Parathyroid adenoma (tissue), 2 donors: ENCODE measurements at regions not wholly inside any gene's neighbourhood (a gene's known extent, or its start where the extent isn't known, plus 50 kb on each side); places are given as distances from the start of the nearest gene placed in this dataset.
"Not testable (repeated sequence)": the region's sequence is repeated elsewhere in the genome, so short reads cannot be mapped to it uniquely, and the experiment has no call there.

Source experiments
- H2AFZ ChIP-seq: fragments of 300-600 bp; sonication (generic); one replicate; pipeline ENCODE4 v1.7.0; 2017; ENCODE audit warnings: antibody characterized with exemption, mild to moderate bottlenecking
- H3K27ac ChIP-seq: fragments of 300-600 bp; sonication (generic); one replicate; pipeline ENCODE4 v1.7.0; 2017
- H3K27me3 ChIP-seq: fragments of 300-600 bp; sonication (generic); one replicate; pipeline ENCODE4 v1.7.0; 2017; ENCODE audit warnings: low read length; ENCODE audit not compliant: control insufficient read depth, insufficient read depth
- H3K36me3 ChIP-seq: fragments of 300-600 bp; sonication (generic); one replicate; pipeline ENCODE4 v1.7.0; 2017; ENCODE audit warnings: low read length; ENCODE audit not compliant: control insufficient read depth, insufficient read depth
- H3K4me1 ChIP-seq: fragments of 300-600 bp; sonication (generic); one replicate; pipeline ENCODE4 v1.7.0; 2017; ENCODE audit warnings: control low read depth
- H3K4me2 ChIP-seq: fragments of 300-600 bp; sonication (generic); one replicate; pipeline ENCODE4 v1.7.0; 2017; ENCODE audit warnings: low read length
- H3K4me3 ChIP-seq: fragments of 300-600 bp; sonication (generic); one replicate; pipeline ENCODE4 v1.7.0; 2017; ENCODE audit warnings: low read depth, low read length
- H3K79me2 ChIP-seq: fragments of 300-600 bp; sonication (generic); one replicate; pipeline ENCODE4 v1.7.0; 2017; ENCODE audit warnings: control low read depth
- H3K9ac ChIP-seq: fragments of 300-600 bp; sonication (generic); one replicate; pipeline ENCODE4 v1.7.0; 2017; ENCODE audit warnings: mild to moderate bottlenecking
- H3K9me3 ChIP-seq: fragments of 300-600 bp; sonication (generic); one replicate; pipeline ENCODE4 v1.7.0; 2017; ENCODE audit warnings: low read length; ENCODE audit not compliant: control insufficient read depth
- TF ChIP-seq, protein P1 (sequence below): fragments of 300-600 bp; sonication (generic); IDR thresholded peaks from one replicate; pipeline ENCODE4 v1.7.0; 2017; ENCODE audit warnings: antibody characterized with exemption, mild to moderate bottlenecking
- donor health status: primary hyperparathyroidism.

DNA sequence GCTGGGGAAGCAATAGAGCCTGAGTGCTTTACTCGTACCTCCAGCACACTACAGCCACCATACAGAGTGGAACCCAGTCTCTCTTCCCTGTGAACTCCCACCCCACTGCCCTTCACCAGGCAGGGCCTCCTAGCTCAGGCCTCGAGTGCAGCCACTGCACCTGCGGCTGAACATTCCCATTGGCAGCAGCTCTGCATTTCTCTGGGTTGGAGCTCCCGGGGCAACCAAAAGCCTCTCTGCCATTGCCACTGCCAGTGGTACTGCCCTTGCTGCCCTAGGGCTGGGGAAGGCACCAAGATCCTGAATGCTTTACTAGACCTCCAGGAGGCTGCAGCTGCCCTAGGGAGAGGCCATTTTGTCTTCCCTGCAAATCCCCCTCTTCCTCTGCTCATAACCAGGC lies 266.8 kb downstream of the TDRD3 start:
- Histone ChIP-seq H3K4me1 (no peaks in the 10 kb centered on the region), H3K27me3 (no peaks in the 10 kb centered on the region), H2AFZ (no peak overlapping the region), H3K4me2 (no peak overlapping the region), H3K36me3 (no peaks in the 10 kb centered on the region), H3K4me3 (no peak overlapping the region), H3K79me2 (no peaks in the 10 kb centered on the region), H3K9ac (no peak overlapping the region), H3K27ac (no peak overlapping the region), H3K9me3 (no peaks in the 10 kb centered on the region)
- TF ChIP-seq, protein P1, sequence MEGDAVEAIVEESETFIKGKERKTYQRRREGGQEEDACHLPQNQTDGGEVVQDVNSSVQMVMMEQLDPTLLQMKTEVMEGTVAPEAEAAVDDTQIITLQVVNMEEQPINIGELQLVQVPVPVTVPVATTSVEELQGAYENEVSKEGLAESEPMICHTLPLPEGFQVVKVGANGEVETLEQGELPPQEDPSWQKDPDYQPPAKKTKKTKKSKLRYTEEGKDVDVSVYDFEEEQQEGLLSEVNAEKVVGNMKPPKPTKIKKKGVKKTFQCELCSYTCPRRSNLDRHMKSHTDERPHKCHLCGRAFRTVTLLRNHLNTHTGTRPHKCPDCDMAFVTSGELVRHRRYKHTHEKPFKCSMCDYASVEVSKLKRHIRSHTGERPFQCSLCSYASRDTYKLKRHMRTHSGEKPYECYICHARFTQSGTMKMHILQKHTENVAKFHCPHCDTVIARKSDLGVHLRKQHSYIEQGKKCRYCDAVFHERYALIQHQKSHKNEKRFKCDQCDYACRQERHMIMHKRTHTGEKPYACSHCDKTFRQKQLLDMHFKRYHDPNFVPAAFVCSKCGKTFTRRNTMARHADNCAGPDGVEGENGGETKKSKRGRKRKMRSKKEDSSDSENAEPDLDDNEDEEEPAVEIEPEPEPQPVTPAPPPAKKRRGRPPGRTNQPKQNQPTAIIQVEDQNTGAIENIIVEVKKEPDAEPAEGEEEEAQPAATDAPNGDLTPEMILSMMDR = no peak

DNA sequence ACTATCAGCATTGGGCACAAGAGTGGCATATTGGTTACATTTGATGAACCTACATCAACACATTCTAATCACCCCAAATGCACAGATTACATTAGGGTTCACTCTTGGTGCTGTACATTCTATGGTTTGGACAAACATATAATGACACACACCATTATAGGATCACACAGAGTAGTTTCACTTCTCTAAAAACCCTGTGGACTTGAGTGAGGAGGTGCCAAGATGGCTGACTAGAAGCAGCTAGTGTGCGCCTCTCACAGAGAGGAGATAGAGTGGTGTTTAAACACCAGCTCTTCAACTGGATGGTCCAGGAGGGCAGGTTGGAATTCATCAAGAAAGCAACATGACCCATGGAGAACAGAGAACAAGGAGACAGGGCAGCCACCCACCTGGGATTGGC lies 265.6 kb downstream of the TDRD3 start:
- H3K79me2 ChIP-seq = no peaks in the 10 kb centered on the region
- H3K9me3 ChIP-seq = no peaks in the 10 kb centered on the region
- TF ChIP-seq, protein P1 = no peak

DNA sequence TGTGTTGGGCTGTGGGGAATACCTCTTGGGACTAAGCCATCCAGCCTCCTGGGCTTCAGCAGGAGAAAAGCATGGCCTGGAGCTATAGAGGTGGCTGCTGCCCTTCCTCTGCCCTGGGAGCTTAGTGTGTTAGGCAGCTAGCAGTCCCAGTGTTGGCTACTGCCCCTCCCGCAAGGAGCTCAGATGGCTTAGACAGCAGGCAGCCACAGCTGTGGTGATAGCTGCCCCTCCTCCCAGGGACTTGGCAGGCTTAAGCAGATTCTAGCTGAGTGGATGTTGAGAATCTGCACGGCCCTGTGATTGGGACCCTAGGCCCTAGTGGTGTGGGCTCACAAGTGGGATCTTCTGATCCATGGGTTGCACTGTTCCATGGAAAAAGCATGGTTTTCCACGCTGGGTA lies 264.5 kb downstream of the TDRD3 start:
- Histone ChIP-seq H3K4me1 (no peaks in the 10 kb centered on the region), H3K9me3 (no peaks in the 10 kb centered on the region), H3K4me3 (no peak overlapping the region), H2AFZ (no peak overlapping the region), H3K9ac (no peak overlapping the region), H3K27me3 (no peaks in the 10 kb centered on the region), H3K27ac (no peak overlapping the region), H3K36me3 (no peaks in the 10 kb centered on the region), H3K79me2 (no peaks in the 10 kb centered on the region), H3K4me2 (no peak overlapping the region)
- TF ChIP-seq, protein P1 = no peak

More for the DNA sequence above, 265.6 kb downstream of the TDRD3 start:
- H3K27me3 ChIP-seq = no peaks in the 10 kb centered on the region
- no peak overlapping the region for H3K9ac ChIP-seq
- no peaks in the 10 kb centered on the region for H3K36me3 ChIP-seq
- H2AFZ ChIP-seq = no peak overlapping the region
- no peak overlapping the region for H3K4me3 ChIP-seq
- H3K4me2 ChIP-seq = no peak overlapping the region
- no peaks in the 10 kb centered on the region for H3K4me1 ChIP-seq
- no peak overlapping the region for H3K27ac ChIP-seq

DNA sequence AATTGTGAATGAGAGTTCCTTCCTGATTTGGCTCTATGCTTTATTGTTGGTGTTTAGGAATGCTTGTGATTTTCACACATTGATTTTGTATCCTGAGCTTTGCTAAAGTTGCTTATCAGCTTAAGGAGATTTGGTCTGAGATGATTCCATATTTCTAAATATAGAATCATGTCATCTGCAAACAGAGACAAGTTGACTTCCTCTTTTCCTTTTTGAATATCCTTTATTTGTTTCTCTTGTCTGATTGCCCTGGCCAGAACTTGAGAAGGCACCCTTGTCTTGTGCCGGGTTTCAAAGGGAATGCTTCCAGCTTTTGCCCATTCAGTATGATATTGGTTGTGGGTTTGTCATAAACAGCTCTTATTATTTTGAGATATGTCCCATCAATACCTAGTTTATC lies 260.6 kb downstream of the TDRD3 start:
- H3K9ac ChIP-seq, H2AFZ ChIP-seq, H3K79me2 ChIP-seq, H3K4me3 ChIP-seq, H3K9me3 ChIP-seq, H3K27me3 ChIP-seq, H3K4me2 ChIP-seq, H3K27ac ChIP-seq, H3K4me1 ChIP-seq, H3K36me3 ChIP-seq: not testable (repeated sequence)

DNA sequence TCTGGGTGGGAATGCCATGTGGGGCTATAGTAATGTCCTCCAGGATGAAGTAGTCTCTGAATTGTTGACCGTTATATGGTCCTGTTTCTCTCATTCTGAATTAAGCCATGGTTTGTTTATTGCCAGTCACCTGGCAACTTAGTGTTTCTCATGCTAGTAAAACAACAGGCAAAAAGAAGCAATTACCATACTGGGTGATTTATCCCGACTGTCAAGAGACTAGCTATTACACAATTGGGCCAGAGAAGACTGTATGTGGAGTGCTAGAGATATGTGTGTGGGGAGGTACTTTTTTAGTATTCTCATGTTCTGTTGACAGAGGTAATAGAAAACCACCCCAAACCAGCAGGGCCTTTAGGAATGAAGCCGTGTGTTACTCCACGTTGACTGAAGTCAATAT lies 258.2 kb downstream of the TDRD3 start:
- Histone ChIP-seq H3K4me1 (no peaks in the 10 kb centered on the region), H3K27ac (no peak overlapping the region), H3K9me3 (no peaks in the 10 kb centered on the region), H3K27me3 (no peaks in the 10 kb centered on the region), H3K36me3 (no peaks in the 10 kb centered on the region), H3K4me2 (no peak overlapping the region), H2AFZ (no peak overlapping the region), H3K9ac (no peak overlapping the region), H3K79me2 (no peaks in the 10 kb centered on the region), H3K4me3 (no peak overlapping the region)
- TF ChIP-seq, protein P1 = no peak
